HCT116 (cell line): ENCODE measurements at regions not wholly inside any gene's neighbourhood (a gene's known extent, or its start where the extent isn't known, plus 50 kb on each side); places are given as distances from the start of the nearest gene placed in this dataset.

Source experiments
- ATF3 ChIP-seq: IDR thresholded peaks from 2 replicates; pipeline ENCODE4 v1.6.1; 2012
- CTCF ChIP-seq, 3 experiments: fragments of 200-600 bp in 1 of 3; sonication (generic) in 1 of 3; IDR thresholded peaks in 2 of 3; conservative IDR thresholded peaks in 1 of 3; 2 replicates each; pipeline ENCODE4 v1.5.1; 2012 to 2017; ENCODE audit warnings: low read depth in 2 of 3, low read length in 2 of 3, antibody characterized with exemption in 1 of 3, borderline replicate concordance in 1 of 3, control low read depth in 1 of 3, mild to moderate bottlenecking in 1 of 3, mixed read lengths in 1 of 3, mixed run types in 1 of 3, moderate library complexity in 1 of 3; ENCODE audit not compliant: insufficient read depth in 1 of 3
- EZH2 ChIP-seq: fragments of 200-600 bp; sonication (generic); IDR thresholded peaks from 2 replicates; pipeline ENCODE4 v1.6.1; 2017; ENCODE audit warnings: antibody characterized with exemption, mixed run types
- JUND ChIP-seq: IDR thresholded peaks from 2 replicates; pipeline ENCODE4 v1.6.1; 2012
- POLR2A ChIP-seq: IDR thresholded peaks from 2 replicates; pipeline ENCODE4 v1.7.0; 2011; ENCODE audit warnings: borderline replicate concordance; ENCODE audit not compliant: insufficient read depth, insufficient read length; ENCODE audit errors: extremely low read depth
- SP1 ChIP-seq: IDR thresholded peaks from 2 replicates; pipeline ENCODE4 v1.6.1; 2012; ENCODE audit warnings: low read depth
- SRF ChIP-seq: IDR thresholded peaks from 2 replicates; pipeline ENCODE4 v1.6.1; 2012; ENCODE audit warnings: low read depth
- ZFX ChIP-seq: fragments of 450-650 bp; IDR thresholded peaks from 2 replicates; pipeline ENCODE4 v1.6.1; 2017
- ZNF274 ChIP-seq: fragments of 200-500 bp; sonication (Bioruptor generic); IDR thresholded peaks from 2 replicates; pipeline ENCODE4 v1.6.1; 2014; ENCODE audit warnings: mild to moderate bottlenecking, low read depth, low read length, inconsistent platforms

GRCh38 chr2:215573496-215573895, 137.6 kb upstream of the FN1 start:
- TF ChIP-seq JUND = no peak
- no peak for TF ChIP-seq POLR2A
- no peak for TF ChIP-seq CTCF (IDR thresholded peaks at IDR 0.05 in 2 of 3, conservative IDR thresholded peaks at IDR 0.05 in 1 of 3; ENCODE audit: borderline replicate concordance in 1 of 3, insufficient read depth in 1 of 3, low read depth in 2 of 3, low read length in 2 of 3)
- no peak for TF ChIP-seq ZFX
- no peak for TF ChIP-seq SP1
- TF ChIP-seq EZH2 = no peak
- no peak for TF ChIP-seq ATF3
- no peak for TF ChIP-seq SRF
- TF ChIP-seq ZNF274 = no peak
